AG04449 (cell line): ENCODE measurements at regions not wholly inside any gene's neighbourhood (a gene's known extent, or its start where the extent isn't known, plus 50 kb on each side); places are given as distances from the start of the nearest gene placed in this dataset.
"Not testable (repeated sequence)": the region's sequence is repeated elsewhere in the genome, so short reads cannot be mapped to it uniquely, and the experiment has no call there.

Experiments used
- CTCF ChIA-PET: fragments of 350-600 bp; formaldehyde crosslinking; extraction: SDS; loops from one replicate; lab custom pipeline; 2021; ENCODE audit warnings: antibody characterized with exemption; lab: Yijun Ruan, JAX
- POLR2A ChIA-PET: fragments of 400-600, 350-600 bp; formaldehyde crosslinking; extraction: SDS; loops from one replicate; lab custom pipeline; 2020; ENCODE audit warnings: antibody characterized with exemption, inconsistent platforms; lab: Yijun Ruan, JAX
- DNase-seq: peaks from one replicate; pipeline ENCODE4 v3.0.0-alpha.2; 2010; ENCODE audit warnings: low read depth, low spot score
- H3K4me3 ChIP-seq: 2 replicates; pipeline ENCODE4 v1.5.1; 2011; ENCODE audit warnings: low read depth, mild to moderate bottlenecking, control low read depth, low read length
- CTCF ChIP-seq: IDR thresholded peaks from one replicate; pipeline ENCODE4 v1.5.1; 2011; ENCODE audit warnings: mild to moderate bottlenecking, moderate library complexity, low read length, control low read depth, inconsistent platforms; ENCODE audit not compliant: insufficient read depth; ENCODE audit errors: missing control alignments

GRCh38 chr16:64687786-64688185 lies 434.1 kb downstream of the CDH11 start:
- no peak for DNase-seq
- POLR2A ChIA-PET, result no interaction called here
- H3K4me3 ChIP-seq, result no peak overlapping the region
- CTCF ChIA-PET, result no interaction called here
- TF ChIP-seq CTCF, result no peak

- CTCF ChIA-PET, result no interaction called here
- DNase-seq, result no peak
- POLR2A ChIA-PET, result no interaction called here
- H3K4me3 ChIP-seq, result no peak overlapping the region
- TF ChIP-seq CTCF, result no peak
Measured at GRCh38 chr16:64687123-64687522, 434.7 kb downstream of the CDH11 start.

GRCh38 chr16:64679976-64680690 lies 441.7 kb downstream of the CDH11 start:
- TF ChIP-seq CTCF, result no peak
- no peak overlapping the region for H3K4me3 ChIP-seq
- no peak for DNase-seq
- ChIA-PET POLR2A (no interaction called here), CTCF (no interaction called here)

GRCh38 chr16:64669573-64669972 lies 452.3 kb downstream of the CDH11 start:
- no peak for DNase-seq
- H3K4me3 ChIP-seq, result no peak overlapping the region
- POLR2A ChIA-PET, result no interaction called here
- CTCF ChIA-PET, result interaction anchor here (1.1 kb wide), 1 partner anchor 37 kb away, joined by 3 read pairs; no protein-coding TSS in a partner anchor
- TF ChIP-seq CTCF, result no peak

- no peak for DNase-seq
Measured at GRCh38 chr16:64667334-64667877, 454.5 kb downstream of the CDH11 start.

GRCh38 chr16:64662312-64662711 lies 459.6 kb downstream of the CDH11 start:
- CTCF ChIA-PET, H3K4me3 ChIP-seq, DNase-seq, POLR2A ChIA-PET: not testable (repeated sequence)

More at GRCh38 chr16:64667334-64667877, 454.5 kb downstream of the CDH11 start:
- no peak for TF ChIP-seq CTCF
- ChIA-PET CTCF (no interaction called here), POLR2A (interaction anchor here (0.9 kb wide), 1 partner anchor 43 kb away, joined by 3 read pairs; no protein-coding TSS in a partner anchor)
- no peak overlapping the region for H3K4me3 ChIP-seq
